Activated CD4-positive, alpha-beta T cell treated with anti-CD3 and anti-CD28 coated beads, Interleukin-2, amount 50 U/mL, for 4 hours (primary cell): ENCODE measurements at regions not wholly inside any gene's neighbourhood (a gene's known extent, or its start where the extent isn't known, plus 50 kb on each side); places are given as distances from the start of the nearest gene placed in this dataset.

Experiments
- DNase-seq, 2 experiments: peaks; one replicate each; pipeline ENCODE4 v3.0.0-alpha.2; 2020

DNA sequence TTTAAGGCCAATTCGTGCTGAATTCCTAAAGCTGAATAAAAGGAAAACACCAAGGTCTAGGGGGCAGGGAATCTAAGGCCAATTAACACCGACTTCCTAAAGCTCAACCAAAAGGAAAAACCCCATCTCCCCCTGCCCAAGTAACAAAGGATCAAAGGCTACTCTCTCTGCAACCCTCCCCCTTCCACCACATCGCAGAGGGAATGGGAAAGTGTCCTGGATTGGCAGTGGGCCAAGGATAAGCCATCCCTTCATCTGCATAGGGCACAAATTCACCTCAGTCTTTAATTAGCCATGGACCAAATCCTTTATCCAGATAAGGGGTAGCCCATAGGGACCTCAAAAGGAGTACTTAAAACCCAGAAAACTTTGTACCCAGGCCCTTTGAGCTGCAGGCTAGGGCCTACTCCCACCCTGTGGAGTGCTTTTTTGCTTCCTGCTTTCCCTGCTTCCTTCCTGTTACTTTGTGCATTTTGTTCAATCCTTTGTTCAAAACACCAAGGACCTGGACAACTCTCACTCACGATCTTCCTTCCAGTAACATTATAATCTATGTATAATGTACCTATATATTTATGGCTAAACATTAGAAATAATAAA, 2119.8 kb upstream of the CELF4 start:
- no peak for DNase-seq

DNA sequence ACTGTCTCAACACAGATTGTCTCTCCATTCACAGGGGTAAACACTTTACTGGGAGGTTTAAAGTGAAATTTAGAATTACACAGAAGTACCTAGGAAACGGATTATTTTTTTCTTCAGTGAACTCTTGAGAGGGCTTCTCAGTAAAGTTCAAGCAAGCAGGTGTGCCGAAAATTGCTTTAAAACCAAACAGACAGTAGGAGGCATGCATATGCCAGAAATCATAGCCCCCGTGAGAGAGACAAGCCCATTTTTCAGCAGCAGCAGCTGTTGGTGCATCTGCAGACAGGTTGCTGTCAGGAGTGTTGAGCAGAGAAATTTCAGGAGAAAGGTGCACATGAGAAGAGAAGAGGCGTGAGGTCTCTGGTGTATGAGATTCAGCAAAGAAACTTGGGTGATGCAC, 2115.5 kb upstream of the CELF4 start:
- no peak for DNase-seq

GRCh38 chr18:39675906-39676305, 2110.3 kb upstream of the CELF4 start:
- no peak for DNase-seq

DNA sequence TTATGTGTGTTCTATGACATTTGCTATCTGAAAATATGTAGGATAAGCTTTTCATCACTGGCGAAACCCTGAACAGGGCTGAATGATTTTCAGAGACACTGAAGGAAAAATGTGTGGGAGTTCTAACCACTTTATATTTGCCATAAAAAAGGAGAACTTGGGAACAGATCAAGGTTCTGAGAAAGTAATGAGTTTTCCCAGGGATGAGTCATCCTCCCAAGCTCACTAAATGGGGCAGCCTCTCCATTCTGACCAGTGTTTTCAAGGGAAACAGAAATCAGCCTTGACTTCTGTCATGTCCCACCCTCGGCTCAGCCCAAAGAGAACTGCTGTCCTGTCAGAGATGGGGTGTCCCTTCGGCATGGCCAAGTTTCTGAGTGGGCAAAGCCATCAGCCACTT, 2109.8 kb upstream of the CELF4 start:
- DNase-seq, result no peak

DNA sequence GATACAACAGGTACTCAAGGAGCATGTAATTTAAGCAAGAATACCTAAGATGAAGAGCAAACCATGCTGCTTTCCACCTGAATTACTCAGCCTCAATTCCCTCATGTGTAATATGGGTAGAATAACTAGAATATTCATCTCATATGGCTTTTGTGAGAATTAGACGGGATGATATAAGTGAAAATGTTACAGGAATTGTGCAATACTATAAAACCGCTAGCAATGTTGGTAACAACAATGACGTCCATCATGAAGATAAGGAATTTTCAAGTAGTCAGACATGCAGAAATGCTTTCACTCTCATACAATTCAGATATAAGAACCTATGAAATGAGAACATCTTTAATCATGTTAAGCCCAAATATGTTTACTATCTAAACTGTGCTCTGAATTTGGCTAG, 2106.6 kb upstream of the CELF4 start:
- no peak for DNase-seq

GRCh38 chr18:39667905-39668304, 2102.3 kb upstream of the CELF4 start:
- no peak for DNase-seq

DNA sequence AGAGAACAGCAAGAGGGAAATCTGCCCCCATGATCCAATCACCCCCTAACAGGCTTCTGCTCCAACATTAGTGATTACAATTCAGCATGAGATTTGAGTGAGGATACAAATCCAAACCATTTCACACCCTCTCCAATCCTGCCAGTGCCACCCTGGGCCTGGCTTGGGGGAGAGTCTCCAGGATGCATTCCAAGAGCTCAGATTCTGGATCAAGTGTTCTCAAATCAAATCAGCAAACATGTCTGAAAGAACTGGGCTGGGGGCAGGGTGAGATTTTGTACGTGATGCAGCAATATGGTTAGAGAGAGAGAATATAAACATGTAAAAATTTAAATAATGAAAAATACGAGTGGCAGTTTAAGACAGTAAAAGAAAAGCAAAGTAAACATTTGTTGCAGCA, 2100.9 kb upstream of the CELF4 start:
- DNase-seq, result no peak

DNA sequence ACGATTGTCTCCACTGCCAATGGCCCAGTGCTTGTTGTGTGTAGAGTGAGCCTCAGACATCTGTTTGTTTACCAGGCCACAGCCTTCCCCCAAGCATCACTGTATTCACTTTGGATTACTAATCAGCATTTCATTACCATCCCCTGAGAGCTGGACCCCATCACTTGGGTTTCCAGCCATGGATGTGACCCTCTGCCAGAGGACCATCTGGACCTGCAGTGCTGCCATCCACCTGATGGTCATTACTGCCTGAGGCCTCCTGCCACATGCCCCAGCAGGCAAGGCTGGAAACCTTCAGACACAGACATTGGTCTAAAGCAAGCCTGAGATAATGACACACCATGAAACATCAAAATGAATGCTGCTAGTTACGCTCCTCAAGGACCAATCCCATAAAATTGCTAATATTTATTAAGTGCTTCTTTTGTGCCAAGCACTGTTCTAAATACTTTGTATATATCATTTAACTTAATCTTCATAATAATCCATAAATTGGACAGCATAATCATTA, 2096.3 kb upstream of the CELF4 start:
- DNase-seq, result no peak

GRCh38 chr18:39660141-39660540, 2094.5 kb upstream of the CELF4 start:
- DNase-seq, result no peak

DNA sequence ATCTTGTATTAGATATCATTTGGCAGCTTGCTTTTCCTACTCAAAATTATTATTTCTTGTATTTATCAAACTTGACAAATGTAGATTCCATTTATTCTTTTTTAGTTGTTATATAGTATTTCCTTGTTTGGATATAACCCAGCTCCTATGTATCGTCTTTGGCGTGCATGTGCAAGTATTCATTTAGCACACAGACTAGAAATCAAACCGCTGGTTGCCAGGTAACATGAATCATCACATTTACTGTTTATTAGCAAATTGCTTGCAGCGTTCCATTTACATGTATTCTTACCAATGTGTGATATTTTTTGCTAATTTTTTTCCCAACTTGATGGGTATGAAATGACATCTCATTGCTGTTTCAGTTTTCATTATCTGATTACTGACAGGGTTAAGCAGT, 2089.7 kb upstream of the CELF4 start:
- DNase-seq, result no peak

DNA sequence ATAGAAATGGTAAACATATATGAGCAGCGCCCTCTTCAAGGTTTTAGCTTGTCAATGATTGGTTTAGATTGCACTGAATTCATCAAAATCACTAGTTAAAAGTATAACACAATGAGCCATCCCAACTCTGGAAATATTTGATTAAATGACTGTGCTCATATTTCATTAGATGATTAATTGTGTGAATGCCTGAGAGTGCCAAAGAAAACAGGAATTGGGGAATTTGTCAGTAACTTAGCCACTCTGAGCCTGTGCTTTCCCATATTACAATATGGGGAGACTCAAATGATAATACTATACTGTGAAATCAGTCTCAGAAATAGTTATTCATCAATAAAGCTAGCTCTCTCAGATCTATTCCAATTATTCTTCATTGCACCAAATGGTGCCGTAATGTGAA, 2087.6 kb upstream of the CELF4 start:
- DNase-seq, result no peak

- DNase-seq, result no peak
These were observed 2083.0 kb upstream of the CELF4 start for GRCh38 chr18:39648616-39649015.

GRCh38 chr18:39647627-39648534, 2082.3 kb upstream of the CELF4 start:
- DNase-seq, result no peak

GRCh38 chr18:39638224-39638623, 2072.6 kb upstream of the CELF4 start:
- DNase-seq, result no peak

- DNase-seq, result no peak
These were observed 2071.3 kb upstream of the CELF4 start for GRCh38 chr18:39636931-39637330.

- DNase-seq, result no peak
These were observed 2070.4 kb upstream of the CELF4 start for GRCh38 chr18:39635966-39636365.

DNA sequence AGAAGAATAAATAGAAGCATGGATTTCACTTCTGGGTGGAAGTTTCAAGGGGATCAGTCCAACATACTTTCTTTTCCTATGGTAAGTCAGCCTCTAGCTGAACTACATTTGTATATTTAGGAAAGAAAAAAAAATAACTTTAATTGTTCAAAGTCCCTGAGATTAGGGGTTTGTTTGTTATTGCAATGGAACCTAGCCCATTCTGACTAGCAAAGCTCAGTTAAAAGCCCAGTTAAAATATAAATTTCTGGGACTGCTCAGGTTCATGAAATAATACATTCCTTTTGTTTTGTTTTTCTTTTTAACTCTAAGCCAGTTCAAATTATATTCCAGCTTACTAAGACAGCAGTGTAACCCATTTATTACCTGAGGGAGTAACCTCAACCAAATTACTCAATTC, 2069.6 kb upstream of the CELF4 start:
- DNase-seq, result no peak

DNA sequence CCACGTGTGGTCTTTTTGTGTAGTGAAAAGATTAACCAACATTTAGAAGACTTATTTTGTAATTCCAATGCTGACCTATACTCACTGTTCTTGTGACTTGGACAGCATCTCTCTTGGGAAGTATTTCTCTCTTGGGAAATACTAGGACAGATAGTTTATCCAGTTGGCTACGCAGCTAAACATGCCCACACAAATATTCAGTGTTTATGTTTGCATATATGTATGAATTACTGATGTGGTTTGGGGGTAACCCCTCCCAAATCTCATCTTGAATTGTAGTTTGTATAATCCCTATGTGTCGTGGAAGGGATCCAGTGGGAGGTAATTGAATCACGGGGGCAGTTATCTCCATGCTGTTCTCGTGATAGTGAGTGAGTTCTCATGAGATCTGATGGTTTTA, 2062.3 kb upstream of the CELF4 start:
- no peak for DNase-seq

- no peak for DNase-seq
These were observed 2059.4 kb upstream of the CELF4 start for GRCh38 chr18:39624961-39625360.

DNA sequence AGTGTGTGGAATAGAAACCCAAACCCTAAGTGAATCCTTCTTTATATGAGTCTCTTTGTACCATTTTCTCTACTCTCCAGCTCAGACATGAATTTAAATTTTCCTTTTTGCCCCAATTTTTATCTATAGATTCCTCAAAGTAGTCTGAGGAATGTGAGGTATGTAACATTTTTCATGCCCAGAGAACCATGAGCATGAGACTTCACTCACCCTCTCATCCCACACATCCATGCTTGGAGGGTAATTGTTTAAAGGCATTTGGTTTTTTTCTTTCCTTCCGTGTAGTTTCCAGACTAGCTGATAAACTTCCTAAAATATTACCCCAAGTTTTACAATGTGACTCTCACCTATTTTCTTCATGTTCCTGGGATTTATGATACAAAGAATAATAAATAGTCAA, 2056.8 kb upstream of the CELF4 start:
- DNase-seq, result no peak

- DNase-seq, result no peak
These were observed 2055.1 kb upstream of the CELF4 start for GRCh38 chr18:39620551-39621168.

DNA sequence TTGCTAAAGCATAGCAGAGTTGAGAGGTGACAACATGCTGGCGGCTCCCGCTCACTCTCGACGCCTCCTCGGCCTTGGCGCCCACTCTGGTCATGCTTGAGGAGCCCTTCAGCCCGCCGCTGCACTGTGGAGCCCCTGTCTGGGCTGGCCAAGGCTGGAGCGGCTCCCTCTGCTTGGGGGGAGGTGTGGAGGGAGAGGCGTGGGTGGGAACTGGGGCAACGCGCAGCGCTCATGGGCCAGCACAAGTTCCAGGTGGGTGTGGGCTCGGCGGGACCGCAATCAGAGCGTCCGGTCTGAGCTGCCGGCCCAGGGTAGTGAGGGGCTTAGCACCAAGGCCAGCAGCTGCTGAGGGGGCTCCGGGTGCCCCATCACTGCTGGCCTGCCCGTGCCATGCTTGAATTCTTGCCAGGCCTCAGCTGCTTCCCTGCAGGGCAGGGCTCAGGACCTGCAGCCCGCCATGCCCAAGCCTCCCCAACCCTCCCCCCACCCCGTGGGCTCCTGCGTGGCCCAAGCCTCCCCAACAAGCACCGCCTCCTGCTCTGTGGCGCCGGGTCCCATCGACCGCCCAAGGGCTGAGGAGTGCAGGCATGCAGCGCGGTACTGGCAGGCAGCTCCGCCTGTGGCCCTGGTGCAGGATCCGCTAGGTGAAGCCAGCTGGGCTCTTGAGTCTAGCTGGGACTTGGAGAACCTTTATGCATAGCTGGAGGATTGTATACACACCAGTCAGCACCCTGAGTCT, 2052.8 kb upstream of the CELF4 start:
- no peak for DNase-seq

- no peak for DNase-seq
These were observed 2045.9 kb upstream of the CELF4 start for GRCh38 chr18:39611381-39612100.
